Neural cell (in vitro differentiated cells): ENCODE measurements at regions not wholly inside any gene's neighbourhood (a gene's known extent, or its start where the extent isn't known, plus 50 kb on each side); places are given as distances from the start of the nearest gene placed in this dataset.

Experiments used
- H2AFZ ChIP-seq: fragments of 200-600, 300-800 bp; sonication (generic), shearing (Covaris generic); 2 replicates; pipeline ENCODE4 v1.6.0; 2014; ENCODE audit warnings: low read depth, mild to moderate bottlenecking, antibody characterized with exemption, low read length, moderate library complexity
- H3F3A ChIP-seq: fragments of 200-600 bp; shearing (Covaris generic); 2 replicates; pipeline ENCODE4 v1.6.1; 2016; ENCODE audit warnings: mild to moderate bottlenecking, moderate library complexity, mixed read lengths, antibody characterized with exemption, low read length; ENCODE audit not compliant: insufficient read depth, poor library complexity, severe bottlenecking
- H3K27ac ChIP-seq: fragments of 200-600, 300-800 bp; sonication (generic), shearing (Covaris generic); 2 replicates; pipeline ENCODE4 v1.5.1; 2014; ENCODE audit warnings: mild to moderate bottlenecking, low read length, moderate library complexity
- H3K27me3 ChIP-seq: fragments of 300-800, 200-600 bp; sonication (generic), shearing (Covaris generic); 2 replicates; pipeline ENCODE4 v1.6.0; 2014; ENCODE audit warnings: mild to moderate bottlenecking, low read depth, low read length, moderate library complexity; ENCODE audit not compliant: insufficient read depth
- H3K36me3 ChIP-seq: fragments of 300-800, 200-600 bp; sonication (generic), shearing (Covaris generic); 2 replicates; pipeline ENCODE4 v1.5.1; 2014; ENCODE audit warnings: mild to moderate bottlenecking, antibody characterized with exemption, low read length, moderate library complexity; ENCODE audit not compliant: insufficient read depth
- H3K4me2 ChIP-seq: fragments of 300-800, 200-600 bp; sonication (generic), shearing (Covaris generic); 2 replicates; pipeline ENCODE4 v1.6.0; 2014; ENCODE audit warnings: mild to moderate bottlenecking, low read length
- H3K4me3 ChIP-seq: fragments of 300-800, 200-600 bp; sonication (generic), shearing (Covaris generic); 2 replicates; pipeline ENCODE4 v1.5.1; 2014; ENCODE audit warnings: mild to moderate bottlenecking, low read length, moderate library complexity
- H3K79me2 ChIP-seq: fragments of 200-600 bp; shearing (Covaris generic); replicated peaks from 2 replicates; pipeline ENCODE4 v1.6.0; 2014; ENCODE audit warnings: mild to moderate bottlenecking, low read length, moderate library complexity; ENCODE audit not compliant: insufficient read depth
- H3K9ac ChIP-seq: fragments of 300-800, 200-600 bp; sonication (generic), shearing (Covaris generic); 2 replicates; pipeline ENCODE4 v1.6.1; 2016; ENCODE audit warnings: mild to moderate bottlenecking, low read length, mixed read lengths
- H3K9me2 ChIP-seq: fragments of 200-600 bp; shearing (Covaris generic); 2 replicates; pipeline ENCODE4 v1.6.1; 2016; ENCODE audit warnings: mild to moderate bottlenecking, low read length, mixed read lengths; ENCODE audit not compliant: insufficient read depth
- H3K9me3 ChIP-seq: fragments of 200-600, 300-800 bp; sonication (generic), shearing (Covaris generic); 2 replicates; pipeline ENCODE4 v1.6.1; 2016; ENCODE audit warnings: mild to moderate bottlenecking, mixed run types, low read length, moderate library complexity, mixed read lengths
- H4K20me1 ChIP-seq: fragments of 200-600 bp; shearing (Covaris generic); 2 replicates; pipeline ENCODE4 v1.6.1; 2016; ENCODE audit warnings: mild to moderate bottlenecking, mixed run types; ENCODE audit not compliant: insufficient read depth
- CTCF ChIP-seq: fragments of 450-650 bp; IDR thresholded peaks from 2 replicates; pipeline ENCODE4 v1.5.1; 2014; ENCODE audit warnings: antibody characterized with exemption, mild to moderate bottlenecking, moderate library complexity; ENCODE audit not compliant: poor library complexity, severe bottlenecking
- EP300 ChIP-seq: fragments of 450-650 bp; conservative IDR thresholded peaks from 2 replicates; pipeline ENCODE4 v1.6.1; 2014; ENCODE audit warnings: antibody characterized with exemption, mild to moderate bottlenecking, moderate library complexity; ENCODE audit not compliant: poor library complexity, severe bottlenecking
- EZH2 ChIP-seq: fragments of 200-600, 300-800 bp; shearing (Covaris generic), sonication (generic); IDR thresholded peaks from 2 replicates; pipeline ENCODE4 v1.6.1; 2014; ENCODE audit warnings: antibody characterized with exemption, low read length, borderline replicate concordance, mild to moderate bottlenecking; ENCODE audit not compliant: insufficient read depth, poor library complexity, severe bottlenecking
- MXI1 ChIP-seq: fragments of 450-650 bp; conservative IDR thresholded peaks from 2 replicates; pipeline ENCODE4 v1.6.1; 2014; ENCODE audit warnings: antibody characterized with exemption, mild to moderate bottlenecking; ENCODE audit not compliant: poor library complexity, severe bottlenecking
- POLR2AphosphoS5 ChIP-seq: IDR thresholded peaks from 2 replicates; pipeline ENCODE4 v1.6.1; 2012
- RAD21 ChIP-seq: fragments of 450-650 bp; conservative IDR thresholded peaks from 2 replicates; pipeline ENCODE4 v1.6.1; 2014; ENCODE audit warnings: antibody characterized with exemption, mild to moderate bottlenecking, moderate library complexity
- REST ChIP-seq: IDR thresholded peaks from 2 replicates; pipeline ENCODE4 v1.6.1; 2012; ENCODE audit warnings: borderline replicate concordance
- SMC3 ChIP-seq: fragments of 450-650 bp; conservative IDR thresholded peaks from 2 replicates; pipeline ENCODE4 v1.6.1; 2014; ENCODE audit warnings: antibody characterized with exemption, mild to moderate bottlenecking, moderate library complexity; ENCODE audit not compliant: poor library complexity
- TAF1 ChIP-seq: IDR thresholded peaks from 2 replicates; pipeline ENCODE4 v1.6.1; 2012; ENCODE audit warnings: low read depth

GRCh38 chr2:147450661-147451510 is 393.9 kb upstream of the ACVR2A start:
- Histone ChIP-seq H3K27ac (peak overlapping the region; percentile 94), H3K9me2 (no peaks in the 10 kb centered on the region), H2AFZ (no peak overlapping the region), H3K9me3 (no peaks in the 10 kb centered on the region), H3K36me3 (no peaks in the 10 kb centered on the region), H3F3A (peaks cover 10% of the 10 kb centered on the region), H3K4me3 (peak overlapping the region; percentile 51), H3K9ac (peak overlapping the region; percentile 59), H3K79me2 (no peaks in the 10 kb centered on the region), H3K27me3 (no peaks in the 10 kb centered on the region), H4K20me1 (no peaks in the 10 kb centered on the region), H3K4me2 (peak overlapping the region; percentile 54)
- TF ChIP-seq EP300 (no peak), POLR2AphosphoS5 (no peak), SMC3 (peak; percentile 17), TAF1 (no peak), CTCF (no peak), MXI1 (no peak), RAD21 (no peak), REST (no peak)

- H3K27me3 ChIP-seq, result no peaks in the 10 kb centered on the region
- H3K9me2 ChIP-seq, result no peaks in the 10 kb centered on the region
- H3K4me2 ChIP-seq, result peak overlapping the region; percentile 54
- peak overlapping the region; percentile 59 for H3K9ac ChIP-seq
- H2AFZ ChIP-seq, result peak overlapping the region; percentile 30
- no peaks in the 10 kb centered on the region for H3K9me3 ChIP-seq
- no peak for TF ChIP-seq EZH2
- TF ChIP-seq CTCF, result no peak
- peak; percentile 48 for TF ChIP-seq RAD21
- TF ChIP-seq SMC3, result peak; percentile 35
- TF ChIP-seq EP300, result peak; percentile 61
- no peak for TF ChIP-seq TAF1
- peak; percentile 74 for TF ChIP-seq REST
- peak; percentile 12 for TF ChIP-seq MXI1
- peak; percentile 28 for TF ChIP-seq POLR2AphosphoS5
- H3F3A ChIP-seq, result peaks cover 10% of the 10 kb centered on the region
- peak overlapping the region; percentile 94 for H3K27ac ChIP-seq
- H3K4me3 ChIP-seq, result peak overlapping the region; percentile 51
- no peaks in the 10 kb centered on the region for H4K20me1 ChIP-seq
- H3K79me2 ChIP-seq, result no peaks in the 10 kb centered on the region
- H3K36me3 ChIP-seq, result no peaks in the 10 kb centered on the region
Measured at GRCh38 chr2:147449323-147449991, 395.4 kb upstream of the ACVR2A start.
